Muscle of arm (tissue), 1 donor: ENCODE measurements at regions not wholly inside any gene's neighbourhood (a gene's known extent, or its start where the extent isn't known, plus 50 kb on each side); places are given as distances from the start of the nearest gene placed in this dataset.
"Not testable (repeated sequence)": the region's sequence is repeated elsewhere in the genome, so short reads cannot be mapped to it uniquely, and the experiment has no call there.

Experiments
- DNase-seq: peaks from one replicate; pipeline ENCODE4 v3.0.0-alpha.2; 2013

- peak; percentile 78 for DNase-seq
Observed at GRCh38 chr6:26233649-26234420, 131.2 kb upstream of the BTN3A2 start.

- peak; percentile 95 for DNase-seq
Observed at GRCh38 chr6:26234421-26235301, 130.3 kb upstream of the BTN3A2 start.

- peak; percentile 58 for DNase-seq
Observed at GRCh38 chr6:26235302-26235670, 129.7 kb upstream of the BTN3A2 start.

- DNase-seq = not testable (repeated sequence)
Observed at GRCh38 chr6:26239415-26239814, 125.6 kb upstream of the BTN3A2 start.

- peak; percentile 96 for DNase-seq
Observed at GRCh38 chr6:26240157-26241032, 124.6 kb upstream of the BTN3A2 start.

GRCh38 chr6:26241033-26241895 is 123.7 kb upstream of the BTN3A2 start:
- no peak for DNase-seq

- no peak for DNase-seq
Observed at GRCh38 chr6:26243132-26243531, 121.9 kb upstream of the BTN3A2 start.

GRCh38 chr6:26243752-26244151 is 121.2 kb upstream of the BTN3A2 start:
- DNase-seq = no peak

- no peak for DNase-seq
Observed at GRCh38 chr6:26246058-26246457, 118.9 kb upstream of the BTN3A2 start.

- no peak for DNase-seq
Observed at GRCh38 chr6:26246553-26246952, 118.4 kb upstream of the BTN3A2 start.

- DNase-seq = peak; percentile 75
Observed at GRCh38 chr6:26249707-26249956, 115.4 kb upstream of the BTN3A2 start.

GRCh38 chr6:26249957-26250697 is 114.9 kb upstream of the BTN3A2 start:
- DNase-seq = peak; percentile 82

GRCh38 chr6:26250698-26251044 is 114.3 kb upstream of the BTN3A2 start:
- peak; percentile 78 for DNase-seq

GRCh38 chr6:26251354-26252076 is 113.5 kb upstream of the BTN3A2 start:
- DNase-seq = peak; percentile 90

GRCh38 chr6:26252077-26252472 is 112.9 kb upstream of the BTN3A2 start:
- DNase-seq = no peak

GRCh38 chr6:26254724-26255123 is 110.3 kb upstream of the BTN3A2 start:
- DNase-seq = no peak

GRCh38 chr6:26257272-26257671 is 107.7 kb upstream of the BTN3A2 start:
- DNase-seq = no peak

GRCh38 chr6:26258212-26258977 is 106.6 kb upstream of the BTN3A2 start:
- no peak for DNase-seq

GRCh38 chr6:26260110-26260637 is 104.8 kb upstream of the BTN3A2 start:
- no peak for DNase-seq
